ENCODE measurements at regions not wholly inside any gene's neighbourhood (a gene's known extent, or its start where the extent isn't known, plus 50 kb on each side); places are given as distances from the start of the nearest gene placed in this dataset.

DNA sequence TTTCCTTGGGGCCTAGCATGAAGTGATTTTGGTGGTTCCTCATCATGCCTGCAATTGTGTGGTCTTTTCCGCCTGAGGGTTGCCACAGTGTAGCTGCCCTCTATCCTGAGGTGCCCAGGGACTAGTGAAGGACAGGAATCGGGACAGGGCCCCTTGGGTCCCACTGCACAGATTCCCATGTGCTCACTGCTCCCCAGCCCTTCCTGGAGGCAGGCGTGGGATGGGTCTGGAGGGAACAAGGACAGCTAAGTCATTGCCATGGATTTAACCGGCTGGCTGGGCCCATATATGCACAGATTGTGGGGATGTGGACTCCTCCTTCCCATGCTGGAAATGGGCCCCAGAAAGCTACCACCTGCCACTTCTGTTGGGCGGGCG lies 122.3 kb upstream of the PITX1 start:
- Histone ChIP-seq H3K27me3 (ENCODE audit: control insufficient read depth in 2 of 2, insufficient read depth in 2 of 2, low read length in 2 of 2) (peaks cover 4 to 9% of the 10 kb centered on the region in 2 experiments), H3K9me3 (replicated peaks; ENCODE audit: control insufficient read depth, insufficient read depth, low read length) (no peaks in the 10 kb centered on the region), H3K79me2 (ENCODE audit: control insufficient read depth, insufficient read depth, low read length) (no peaks in the 10 kb centered on the region), H3K4me3 (replicated peaks in 1 of 3; ENCODE audit: insufficient read depth in 1 of 3, low read depth in 1 of 3, low read length in 3 of 3) (no peak overlapping the region), H3K4me2 (ENCODE audit: insufficient read depth, low read length) (no peak overlapping the region), H4K20me1 (replicated peaks; ENCODE audit: control insufficient read depth, extremely low read depth, insufficient read depth, low read length) (no peaks in the 10 kb centered on the region), H3K9ac (replicated peaks; ENCODE audit: extremely low read depth, insufficient read depth, low read length) (no peak overlapping the region), H3K36me3 (ENCODE audit: control insufficient read depth in 2 of 2, extremely low read depth in 1 of 2, insufficient read depth in 2 of 2, low read length in 2 of 2) (no peaks in the 10 kb centered on the region), H3K4me1 (ENCODE audit: control insufficient read depth, extremely low read depth, insufficient read depth, low read length) (no peaks in the 10 kb centered on the region), H3K27ac (ENCODE audit: insufficient read depth, low read depth, low read length) (no peak overlapping the region), H2AFZ (ENCODE audit: low read depth, low read length) (no peak overlapping the region), H3K9me1 (replicated peaks; ENCODE audit: control insufficient read depth, extremely low read depth, insufficient read depth, low read length) (no peaks in the 10 kb centered on the region)
- intact Hi-C loops (cut with micrococcal nuclease) = no loop called here
- ChIA-PET POLR2A (no interaction called here), CTCF (no interaction called here)
- FAIRE-seq (no peak), DNase-seq (ENCODE audit: low read depth, low spot score) (no peak)
- dilution Hi-C loops (cut with MboI; ENCODE audit: extremely low pct_ligation_motif_present, low sequenced_read_pairs) = no loop called here
- no TSS peak for BruUV-seq (replicated peaks)
- TF ChIP-seq POLR2AphosphoS5 (IDR thresholded peaks at IDR 0.05; ENCODE audit: insufficient read depth, low read depth, low read length) = no peak
- no peak for TF ChIP-seq MYC (IDR thresholded peaks at IDR 0.05; ENCODE audit: low read depth, low read length)
- TF ChIP-seq CTCF (IDR thresholded peaks at IDR 0.05; ENCODE audit: extremely low read depth in 1 of 2, insufficient read depth in 1 of 2, low read depth in 1 of 2, low read length in 2 of 2) = no peak
- TF ChIP-seq, protein P1, sequence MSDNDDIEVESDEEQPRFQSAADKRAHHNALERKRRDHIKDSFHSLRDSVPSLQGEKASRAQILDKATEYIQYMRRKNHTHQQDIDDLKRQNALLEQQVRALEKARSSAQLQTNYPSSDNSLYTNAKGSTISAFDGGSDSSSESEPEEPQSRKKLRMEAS (IDR thresholded peaks at IDR 0.05; ENCODE audit: insufficient read depth, insufficient read length) = no peak
- no peak for TF ChIP-seq POLR2A (IDR thresholded peaks at IDR 0.05; ENCODE audit: low read depth, low read length)
- no peak for TF ChIP-seq EZH2 (IDR thresholded peaks at IDR 0.05; ENCODE audit: borderline replicate concordance, low read depth, low read length, severe bottlenecking)

DNA sequence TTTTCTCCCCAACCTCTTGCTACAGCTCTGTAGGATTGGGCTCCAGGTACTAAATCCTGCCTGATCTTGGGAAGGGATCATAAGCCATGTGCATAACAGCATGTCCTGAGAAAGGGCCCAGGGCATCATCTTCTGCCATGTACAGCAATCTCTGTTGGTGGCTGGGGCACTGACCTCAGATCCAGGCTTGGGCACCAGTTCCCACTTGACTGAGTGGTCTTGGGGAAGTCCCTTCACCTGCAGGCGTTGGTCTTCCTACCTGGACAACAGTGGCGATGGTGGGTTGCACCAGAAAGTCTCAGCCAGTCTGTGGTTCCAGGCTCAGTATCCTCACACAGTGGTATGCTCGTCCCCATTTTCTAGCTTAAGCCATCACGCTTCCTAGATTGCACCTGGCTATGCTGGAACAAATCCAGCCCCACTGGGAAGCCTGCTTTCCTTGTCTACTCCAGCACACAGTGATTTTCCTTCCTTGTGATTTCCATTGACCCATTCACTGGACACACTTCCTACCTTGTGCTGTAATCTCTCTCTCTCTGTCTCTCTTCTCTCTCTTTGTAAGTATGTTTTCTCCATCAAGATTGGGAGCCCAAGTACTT lies 121.7 kb upstream of the PITX1 start:
- Histone ChIP-seq H3K4me2 (ENCODE audit: insufficient read depth, low read length) (no peak overlapping the region), H3K27ac (ENCODE audit: insufficient read depth, low read depth, low read length) (no peak overlapping the region), H3K79me2 (ENCODE audit: control insufficient read depth, insufficient read depth, low read length) (no peaks in the 10 kb centered on the region), H3K36me3 (ENCODE audit: control insufficient read depth in 2 of 2, extremely low read depth in 1 of 2, insufficient read depth in 2 of 2, low read length in 2 of 2) (no peaks in the 10 kb centered on the region), H3K9me3 (replicated peaks; ENCODE audit: control insufficient read depth, insufficient read depth, low read length) (no peaks in the 10 kb centered on the region), H3K9me1 (replicated peaks; ENCODE audit: control insufficient read depth, extremely low read depth, insufficient read depth, low read length) (no peaks in the 10 kb centered on the region), H3K4me1 (ENCODE audit: control insufficient read depth, extremely low read depth, insufficient read depth, low read length) (no peaks in the 10 kb centered on the region), H4K20me1 (replicated peaks; ENCODE audit: control insufficient read depth, extremely low read depth, insufficient read depth, low read length) (no peaks in the 10 kb centered on the region), H3K27me3 (ENCODE audit: control insufficient read depth in 2 of 2, insufficient read depth in 2 of 2, low read length in 2 of 2) (peaks cover 2 to 9% of the 10 kb centered on the region in 2 experiments), H3K4me3 (replicated peaks in 1 of 3; ENCODE audit: insufficient read depth in 1 of 3, low read depth in 1 of 3, low read length in 3 of 3) (no peak overlapping the region), H3K9ac (replicated peaks; ENCODE audit: extremely low read depth, insufficient read depth, low read length) (no peak overlapping the region), H2AFZ (ENCODE audit: low read depth, low read length) (no peak overlapping the region)
- dilution Hi-C loops (cut with MboI; ENCODE audit: extremely low pct_ligation_motif_present, low sequenced_read_pairs) = no loop called here
- FAIRE-seq = no peak
- POLR2A ChIA-PET = no interaction called here
- DNase-seq (ENCODE audit: low read depth, low spot score) = no peak
- no TSS peak for BruUV-seq (replicated peaks)
- no peak for TF ChIP-seq POLR2AphosphoS5 (IDR thresholded peaks at IDR 0.05; ENCODE audit: insufficient read depth, low read depth, low read length)
- TF ChIP-seq CTCF (IDR thresholded peaks at IDR 0.05; ENCODE audit: extremely low read depth in 1 of 2, insufficient read depth in 1 of 2, low read depth in 1 of 2, low read length in 2 of 2) = no peak
- no peak for TF ChIP-seq FOS (IDR thresholded peaks at IDR 0.05; ENCODE audit: borderline replicate concordance, insufficient read depth, low read length)
- TF ChIP-seq, protein P1 (IDR thresholded peaks at IDR 0.05; ENCODE audit: insufficient read depth, insufficient read length) = no peak
- intact Hi-C loops (cut with micrococcal nuclease) = no loop called here
- CTCF ChIA-PET = no interaction called here
